Skeletal muscle tissue (tissue), 3 donors: ENCODE measurements at regions not wholly inside any gene's neighbourhood (a gene's known extent, or its start where the extent isn't known, plus 50 kb on each side); places are given as distances from the start of the nearest gene placed in this dataset.
"Not testable (repeated sequence)": the region's sequence is repeated elsewhere in the genome, so short reads cannot be mapped to it uniquely, and the experiment has no call there.

Experiments
- H3K27ac ChIP-seq: one replicate; pipeline ENCODE4 v1.7.0; 2013; ENCODE audit warnings: mild to moderate bottlenecking, low read depth, low read length, inconsistent platforms
- H3K27me3 ChIP-seq, 3 donors: one replicate each; pipeline ENCODE4 v1.7.0; 2013; ENCODE audit warnings: low read length in 3 of 3; ENCODE audit not compliant: control insufficient read depth in 3 of 3, insufficient read depth in 3 of 3
- H3K36me3 ChIP-seq, 3 donors: one replicate each; pipeline ENCODE4 v1.7.0; 2013; ENCODE audit warnings: low read length in 3 of 3; ENCODE audit not compliant: control insufficient read depth in 3 of 3, insufficient read depth in 3 of 3
- H3K4me1 ChIP-seq, 3 donors: one replicate each; pipeline ENCODE4 v1.7.0; 2013; ENCODE audit warnings: low read length in 3 of 3, mild to moderate bottlenecking in 3 of 3; ENCODE audit not compliant: control insufficient read depth in 3 of 3, insufficient read depth in 3 of 3
- H3K4me3 ChIP-seq, 3 donors: one replicate each; pipeline ENCODE4 v1.7.0; 2013; ENCODE audit warnings: low read length in 3 of 3
- H3K9ac ChIP-seq, 3 donors: one replicate each; pipeline ENCODE4 v1.7.0; 2013; ENCODE audit warnings: low read length in 3 of 3, mild to moderate bottlenecking in 3 of 3, moderate library complexity in 2 of 3, low read depth in 1 of 3
- H3K9me3 ChIP-seq, 3 donors: one replicate each; pipeline ENCODE4 v1.7.0; 2013; ENCODE audit warnings: low read length in 3 of 3; ENCODE audit not compliant: control insufficient read depth in 3 of 3
- donor health status: Osteomylitis.

- H3K9ac ChIP-seq, H3K4me3 ChIP-seq, H3K27me3 ChIP-seq: not testable (repeated sequence)
Observed at GRCh38 chr1:78271423-78271822, 219.4 kb upstream of the PTGFR start.

GRCh38 chr1:78274814-78275213, 216.0 kb upstream of the PTGFR start:
- H3K27ac ChIP-seq: no peak overlapping the region
- no peaks in the 10 kb centered on the region for H3K36me3 ChIP-seq
- no peak overlapping the region for H3K9ac ChIP-seq
- no peaks in the 10 kb centered on the region for H3K4me1 ChIP-seq
- H3K27me3 ChIP-seq: no peaks in the 10 kb centered on the region
- H3K9me3 ChIP-seq: no peaks in the 10 kb centered on the region
- H3K4me3 ChIP-seq: no peak overlapping the region

More at GRCh38 chr1:78271423-78271822, 219.4 kb upstream of the PTGFR start:
- not testable (repeated sequence) for H3K9me3 ChIP-seq, H3K36me3 ChIP-seq, H3K27ac ChIP-seq, H3K4me1 ChIP-seq

DNA sequence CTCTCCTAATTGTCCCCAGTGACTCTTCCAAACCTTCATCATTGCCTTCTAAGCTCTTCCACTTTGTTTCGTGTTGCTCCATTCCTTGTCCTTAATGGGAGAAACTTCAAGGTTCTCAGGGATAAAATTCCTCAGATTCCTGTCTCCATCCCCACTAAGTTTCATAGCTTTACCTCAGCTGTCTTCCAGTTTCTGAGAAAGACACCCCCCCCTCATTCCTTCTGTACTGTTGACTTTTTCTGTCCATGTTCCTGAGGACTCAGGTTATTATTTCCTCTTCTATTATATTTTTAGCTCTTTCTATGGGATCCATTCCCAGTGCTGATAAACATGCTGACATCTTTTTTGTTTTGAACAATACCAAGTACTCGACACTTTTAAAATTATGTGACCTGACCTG, 215.3 kb upstream of the PTGFR start:
- no peaks in the 10 kb centered on the region for H3K27me3 ChIP-seq
- H3K27ac ChIP-seq: no peak overlapping the region
- H3K9me3 ChIP-seq: no peaks in the 10 kb centered on the region
- no peak overlapping the region for H3K9ac ChIP-seq
- H3K4me1 ChIP-seq: no peaks in the 10 kb centered on the region
- H3K4me3 ChIP-seq: no peak overlapping the region
- H3K36me3 ChIP-seq: no peaks in the 10 kb centered on the region

DNA sequence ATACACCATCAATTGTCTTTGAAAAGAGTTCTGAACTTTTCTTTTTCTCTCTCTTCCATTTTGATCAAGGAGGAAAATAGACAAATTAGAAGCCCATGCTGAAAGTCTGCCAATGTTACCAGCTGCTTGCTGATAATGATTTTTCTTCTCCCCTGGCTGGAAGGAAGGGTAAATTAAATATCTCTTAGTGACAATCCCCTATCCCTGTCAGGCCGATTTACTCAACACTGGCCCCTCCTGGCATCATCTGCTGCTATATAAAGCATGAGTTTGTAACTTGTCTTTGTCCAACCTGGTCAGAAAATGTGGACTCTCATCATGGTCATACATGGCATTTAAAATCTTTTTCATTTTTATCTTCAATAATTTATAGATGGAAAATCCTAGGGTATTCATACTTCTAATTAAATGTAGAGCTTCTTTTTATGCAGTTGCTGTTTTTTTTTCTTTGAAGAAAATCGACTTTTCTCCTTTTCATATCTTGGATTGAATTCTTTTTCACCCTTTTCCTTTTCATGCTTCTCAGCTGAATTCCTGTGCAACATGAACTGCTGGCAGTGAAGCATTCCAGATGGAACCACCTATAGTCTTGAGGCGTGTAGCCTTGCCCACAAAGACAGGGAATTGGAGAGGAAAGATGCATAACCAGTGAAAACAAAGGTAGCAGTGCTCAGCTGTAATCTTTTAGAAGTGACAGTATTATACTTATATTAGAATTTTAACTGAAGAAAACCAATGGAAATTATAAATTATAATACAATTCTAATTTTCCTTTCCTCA, 214.7 kb upstream of the PTGFR start:
- H3K4me3 ChIP-seq: no peak overlapping the region
- H3K27ac ChIP-seq: no peak overlapping the region
- H3K27me3 ChIP-seq: no peaks in the 10 kb centered on the region
- H3K9ac ChIP-seq: no peak overlapping the region
- H3K4me1 ChIP-seq: no peaks in the 10 kb centered on the region
- no peaks in the 10 kb centered on the region for H3K9me3 ChIP-seq
- no peaks in the 10 kb centered on the region for H3K36me3 ChIP-seq

DNA sequence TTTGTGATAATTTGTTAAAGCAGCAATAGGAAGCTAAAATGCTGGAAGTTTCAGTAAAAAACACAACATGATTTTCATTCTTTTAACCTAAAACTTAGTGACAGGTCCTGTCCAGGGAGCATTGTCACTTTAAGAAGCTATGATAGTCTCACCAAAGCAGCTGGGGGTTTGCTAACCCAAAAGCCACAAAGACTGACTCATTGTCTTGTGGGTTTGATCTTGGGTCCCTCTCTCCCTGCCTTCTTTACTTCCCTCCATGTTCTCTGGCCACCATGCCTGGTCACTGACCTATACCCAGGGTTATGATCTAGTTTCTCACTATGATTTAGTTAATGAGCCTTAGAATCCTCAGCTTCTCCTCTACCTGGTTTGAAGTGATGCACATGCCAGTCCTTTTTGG, 213.5 kb upstream of the PTGFR start:
- Histone ChIP-seq H3K9me3 (no peaks in the 10 kb centered on the region), H3K9ac (no peak overlapping the region), H3K4me1 (no peaks in the 10 kb centered on the region), H3K27me3 (no peaks in the 10 kb centered on the region), H3K36me3 (no peaks in the 10 kb centered on the region), H3K4me3 (no peak overlapping the region), H3K27ac (no peak overlapping the region)

DNA sequence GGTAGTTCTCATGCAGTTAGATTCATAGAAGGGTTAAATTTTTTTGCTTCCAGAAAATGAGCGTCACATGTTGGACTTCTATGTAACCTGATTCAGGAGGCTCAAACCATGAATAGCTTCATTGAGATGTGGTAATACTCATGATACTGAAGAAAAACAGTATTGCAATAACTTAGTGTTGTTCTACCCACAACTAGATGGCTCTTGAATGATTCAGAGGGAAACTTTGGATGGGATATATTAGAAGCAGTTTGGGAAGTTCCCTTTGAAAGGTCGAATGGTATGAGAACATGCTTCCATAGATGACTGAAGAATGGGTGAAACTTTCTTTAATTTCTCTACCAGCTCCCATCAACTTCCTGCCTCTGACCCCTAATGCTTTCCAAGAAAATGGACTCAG, 211.7 kb upstream of the PTGFR start:
- no peaks in the 10 kb centered on the region for H3K9me3 ChIP-seq
- no peak overlapping the region for H3K4me3 ChIP-seq
- no peaks in the 10 kb centered on the region for H3K36me3 ChIP-seq
- no peaks in the 10 kb centered on the region for H3K4me1 ChIP-seq
- H3K27ac ChIP-seq: no peak overlapping the region
- no peaks in the 10 kb centered on the region for H3K27me3 ChIP-seq
- H3K9ac ChIP-seq: no peak overlapping the region

GRCh38 chr1:78280626-78281025, 210.1 kb upstream of the PTGFR start:
- no peaks in the 10 kb centered on the region for H3K9me3 ChIP-seq
- no peak overlapping the region for H3K9ac ChIP-seq
- H3K4me3 ChIP-seq: no peak overlapping the region
- H3K4me1 ChIP-seq: no peaks in the 10 kb centered on the region
- H3K27me3 ChIP-seq: no peaks in the 10 kb centered on the region
- H3K27ac ChIP-seq: no peak overlapping the region
- H3K36me3 ChIP-seq: no peaks in the 10 kb centered on the region

- Histone ChIP-seq H3K9me3 (no peaks in the 10 kb centered on the region), H3K4me1 (no peaks in the 10 kb centered on the region), H3K27me3 (no peaks in the 10 kb centered on the region), H3K4me3 (no peak overlapping the region), H3K27ac (no peak overlapping the region), H3K36me3 (no peaks in the 10 kb centered on the region), H3K9ac (no peak overlapping the region)
Observed at GRCh38 chr1:78281580-78281979, 209.2 kb upstream of the PTGFR start.

- Histone ChIP-seq H3K9ac (no peak overlapping the region), H3K27ac (no peak overlapping the region), H3K27me3 (no peaks in the 10 kb centered on the region), H3K36me3 (no peaks in the 10 kb centered on the region), H3K9me3 (no peaks in the 10 kb centered on the region), H3K4me3 (no peak overlapping the region), H3K4me1 (no peaks in the 10 kb centered on the region)
Observed at GRCh38 chr1:78283691-78284090, 207.1 kb upstream of the PTGFR start.

DNA sequence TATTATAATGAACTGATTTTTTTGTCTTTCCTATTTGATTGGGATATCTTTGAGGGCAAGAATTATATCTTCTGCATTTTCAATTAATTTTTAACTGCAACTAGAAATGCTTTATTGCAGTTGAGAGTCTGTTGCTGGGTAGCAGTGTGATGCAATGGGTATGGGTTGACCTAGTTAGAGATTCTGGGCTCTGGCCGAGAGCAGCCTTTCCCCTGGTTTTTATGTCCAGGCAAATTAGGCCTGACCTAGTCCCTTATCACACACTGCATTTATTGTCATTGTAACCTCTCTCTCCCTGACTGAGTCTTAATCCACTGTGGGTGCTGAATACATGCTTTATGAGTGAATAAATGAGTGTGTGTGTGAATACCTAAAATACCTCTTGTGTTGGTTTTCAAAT, 206.4 kb upstream of the PTGFR start:
- Histone ChIP-seq H3K36me3 (no peaks in the 10 kb centered on the region), H3K4me3 (no peak overlapping the region), H3K9me3 (no peaks in the 10 kb centered on the region), H3K27ac (no peak overlapping the region), H3K27me3 (no peaks in the 10 kb centered on the region), H3K9ac (no peak overlapping the region), H3K4me1 (no peaks in the 10 kb centered on the region)
